ENCODE measurements at regions not wholly inside any gene's neighbourhood (a gene's known extent, or its start where the extent isn't known, plus 50 kb on each side); places are given as distances from the start of the nearest gene placed in this dataset.
A peak's percentile ranks its signal among the peaks of the same experiment; 100 is the strongest.

- intact Hi-C loops (cut with DNase I) = no loop called here
- ATAC-seq (no peak), DNase-seq (ENCODE audit: low spot score) (no peak)
Measured at GRCh38 chr12:4117386-4118016, 156.1 kb upstream of the CCND2 start.

GRCh38 chr12:4116251-4117111 lies 157.1 kb upstream of the CCND2 start:
- intact Hi-C loops (cut with DNase I) = no loop called here
- no peak for DNase-seq (ENCODE audit: low spot score)
- ATAC-seq = peak; percentile 31

GRCh38 chr12:4115570-4115969 lies 158.0 kb upstream of the CCND2 start:
- DNase-seq (ENCODE audit: low spot score) = no peak

DNA sequence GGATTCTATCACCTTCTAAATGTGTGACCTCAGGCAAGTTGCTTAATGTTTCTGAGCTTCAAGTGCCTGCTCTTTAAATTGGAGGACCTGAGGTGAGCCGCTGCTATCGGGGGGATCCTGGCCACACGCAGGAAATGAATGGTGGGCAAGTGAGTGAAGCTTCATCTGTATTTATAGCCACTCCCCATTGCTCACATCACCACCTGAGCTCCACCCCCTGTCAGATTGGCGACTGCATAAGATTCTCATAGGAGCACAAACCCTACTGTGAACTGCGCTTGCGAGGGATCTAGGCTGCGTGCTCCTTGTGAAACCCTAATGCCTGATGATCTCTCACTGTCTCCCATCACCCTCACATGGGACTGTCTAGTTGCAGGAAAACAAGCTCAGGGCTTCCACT lies 158.6 kb upstream of the CCND2 start:
- DNase-seq (ENCODE audit: low spot score) = no peak
- ATAC-seq = no peak
- intact Hi-C loops (cut with DNase I) = no loop called here

More at GRCh38 chr12:4115570-4115969, 158.0 kb upstream of the CCND2 start:
- intact Hi-C loops (cut with DNase I) = no loop called here
- ATAC-seq = no peak

DNA sequence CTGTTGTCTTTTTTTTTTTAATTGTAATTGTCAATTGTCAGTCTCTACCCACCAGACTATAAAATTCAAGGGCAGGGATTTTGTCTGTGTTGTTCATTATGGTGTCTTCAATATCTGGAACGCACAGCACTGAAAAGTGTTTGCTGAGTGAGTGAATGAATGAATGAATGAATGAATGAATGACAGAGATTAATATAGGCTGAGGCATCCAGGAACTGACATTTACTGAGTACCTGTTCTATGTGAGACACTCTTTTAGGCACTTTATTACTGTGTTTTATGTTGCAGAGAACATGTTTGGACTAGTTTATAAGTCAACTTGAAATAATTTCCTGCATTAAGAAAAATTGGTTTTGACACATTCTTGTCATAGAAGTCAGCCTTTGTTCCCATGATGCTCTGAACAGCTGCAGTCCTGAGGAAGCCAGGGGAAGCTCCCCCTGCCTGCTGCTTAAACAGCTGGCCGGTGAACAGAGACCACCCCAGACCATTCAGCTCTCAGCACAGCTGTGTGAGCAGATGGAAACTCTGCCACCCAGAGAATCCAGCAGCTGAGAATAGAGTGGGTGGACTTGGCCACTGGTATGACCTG lies 160.7 kb upstream of the CCND2 start:
- ATAC-seq = no peak
- intact Hi-C loops (cut with DNase I) = no loop called here
- no peak for DNase-seq (ENCODE audit: low spot score)

- intact Hi-C loops (cut with DNase I) = no loop called here
- DNase-seq (ENCODE audit: low spot score) (no peak), ATAC-seq (no peak)
Measured at GRCh38 chr12:4112290-4112689, 161.3 kb upstream of the CCND2 start.

GRCh38 chr12:4111010-4111409 lies 162.6 kb upstream of the CCND2 start:
- DNase-seq (ENCODE audit: low spot score) (no peak), ATAC-seq (no peak)
- intact Hi-C loops (cut with DNase I) = no loop called here

DNA sequence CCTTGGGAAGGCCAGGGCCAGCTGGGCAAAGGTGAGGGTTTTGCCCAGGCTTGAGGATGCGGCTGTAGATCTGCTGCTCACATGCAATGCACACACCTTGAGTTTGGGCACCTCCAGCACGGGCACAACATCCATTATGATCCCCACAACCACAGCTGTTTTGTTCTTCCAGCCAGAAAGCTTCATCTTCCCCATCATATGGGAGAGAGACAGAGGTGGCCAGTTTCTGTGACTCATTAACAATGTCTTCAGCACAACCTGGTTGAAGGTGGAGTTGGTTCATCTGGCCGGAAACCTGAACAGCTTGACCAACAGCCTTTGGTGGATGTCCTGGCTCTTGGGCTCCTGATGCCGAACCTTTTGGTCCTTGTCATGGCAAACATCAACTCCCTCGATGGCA lies 163.7 kb upstream of the CCND2 start:
- DNase-seq (ENCODE audit: low spot score) (no peak), ATAC-seq (no peak)
- intact Hi-C loops (cut with DNase I) = no loop called here

- intact Hi-C loops (cut with DNase I) = no loop called here
- ATAC-seq = no peak
- DNase-seq (ENCODE audit: low spot score) = no peak
Measured at GRCh38 chr12:4108803-4109345, 164.7 kb upstream of the CCND2 start.

GRCh38 chr12:4107911-4108697 lies 165.5 kb upstream of the CCND2 start:
- DNase-seq (ENCODE audit: low spot score) (no peak), ATAC-seq (no peak)
- intact Hi-C loops (cut with DNase I) = no loop called here

- ATAC-seq (peak; percentile 91), DNase-seq (ENCODE audit: low spot score) (no peak)
- intact Hi-C loops (cut with DNase I) = no loop called here
Measured at GRCh38 chr12:4107436-4107878, 166.1 kb upstream of the CCND2 start.

GRCh38 chr12:4106621-4107020 lies 166.9 kb upstream of the CCND2 start:
- DNase-seq (ENCODE audit: low spot score) (no peak), ATAC-seq (no peak)
- intact Hi-C loops (cut with DNase I) = no loop called here

DNA sequence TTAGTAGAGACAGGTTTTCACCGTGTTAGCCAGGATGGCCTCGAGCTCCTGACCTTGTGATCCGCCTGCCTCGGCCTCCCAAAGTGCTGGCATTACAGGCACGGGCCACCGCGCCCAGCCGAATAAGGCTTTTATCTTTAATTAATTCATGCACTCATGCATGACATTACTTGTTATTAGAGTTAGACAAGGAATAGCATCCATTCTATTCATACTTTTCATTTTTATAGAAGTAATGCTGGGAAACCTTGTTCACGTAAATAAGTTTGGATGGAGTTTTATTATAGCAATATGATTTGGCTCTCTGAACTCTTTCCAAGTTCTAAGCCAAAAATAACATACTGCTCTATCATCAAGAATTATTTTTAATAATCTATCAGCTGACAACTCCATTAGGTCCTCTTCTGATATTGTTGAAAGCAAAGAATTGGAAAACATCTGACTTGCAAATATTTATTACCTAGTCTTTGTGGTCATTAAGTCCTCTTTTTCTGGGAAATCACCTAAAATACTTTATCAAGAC lies 168.8 kb upstream of the CCND2 start:
- no peak for DNase-seq (ENCODE audit: low spot score)
- intact Hi-C loops (cut with DNase I) = no loop called here
- no peak for ATAC-seq

- DNase-seq (ENCODE audit: low spot score) (no peak), ATAC-seq (no peak)
- intact Hi-C loops (cut with DNase I) = no loop called here
Measured at GRCh38 chr12:4099276-4099675, 174.3 kb upstream of the CCND2 start.

- no peak for DNase-seq (ENCODE audit: low spot score)
- intact Hi-C loops (cut with DNase I) = no loop called here
- no peak for ATAC-seq
Measured at GRCh38 chr12:4091016-4091743, 182.4 kb upstream of the CCND2 start.

DNA sequence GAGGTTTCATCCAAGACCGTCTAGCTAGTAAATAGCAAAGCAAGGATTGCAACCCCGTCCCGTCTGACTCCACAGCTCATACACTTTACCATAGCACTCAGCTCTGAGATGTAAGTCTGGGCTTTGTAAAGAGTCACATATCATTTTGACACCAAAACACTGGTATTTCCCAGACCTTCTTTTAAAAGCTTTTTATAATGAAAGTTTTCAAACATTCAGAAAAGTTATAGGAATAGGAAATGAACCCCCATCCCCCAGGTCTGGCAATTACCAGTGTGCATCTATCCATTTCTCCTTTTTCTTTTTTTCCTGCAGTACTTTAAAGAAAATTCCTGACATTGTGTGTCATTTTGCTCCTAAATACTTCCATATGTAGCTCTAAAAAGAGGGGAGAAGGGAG lies 183.6 kb upstream of the CCND2 start:
- DNase-seq (ENCODE audit: low spot score) (no peak), ATAC-seq (no peak)
- intact Hi-C loops (cut with DNase I) = no loop called here

- intact Hi-C loops (cut with DNase I) = no loop called here
- no peak for DNase-seq (ENCODE audit: low spot score)
- no peak for ATAC-seq
Measured at GRCh38 chr12:4089121-4089606, 184.4 kb upstream of the CCND2 start.

- DNase-seq (ENCODE audit: low spot score) (no peak), ATAC-seq (no peak)
- intact Hi-C loops (cut with DNase I) = no loop called here
Measured at GRCh38 chr12:4088451-4088850, 185.1 kb upstream of the CCND2 start.
